ENCODE measurements at regions not wholly inside any gene's neighbourhood (a gene's known extent, or its start where the extent isn't known, plus 50 kb on each side); places are given as distances from the start of the nearest gene placed in this dataset.

GRCh38 chr2:223414646-223415045 lies 187.5 kb downstream of the SCG2 start:
- Histone ChIP-seq H3K27me3 (ENCODE audit: insufficient read depth, low read depth, severe bottlenecking) (no peaks in the 10 kb centered on the region), H3K36me3 (no peaks in the 10 kb centered on the region), H3K9me3 (ENCODE audit: severe bottlenecking) (no peaks in the 10 kb centered on the region), H3K27ac (no peak overlapping the region), H3K4me3 (ENCODE audit: low read depth, low read length) (no peak overlapping the region)
- DNase-seq = no peak
- TF ChIP-seq CTCF (IDR thresholded peaks at IDR 0.05; ENCODE audit: low read depth, low read length) = no peak

GRCh38 chr2:223415071-223415470 lies 187.1 kb downstream of the SCG2 start:
- TF ChIP-seq CTCF (IDR thresholded peaks at IDR 0.05; ENCODE audit: low read depth, low read length) = no peak
- no peak overlapping the region for H3K27ac ChIP-seq
- H3K36me3 ChIP-seq = no peaks in the 10 kb centered on the region
- H3K9me3 ChIP-seq (ENCODE audit: severe bottlenecking) = no peaks in the 10 kb centered on the region
- H3K4me3 ChIP-seq (ENCODE audit: low read depth, low read length) = no peak overlapping the region
- no peak for DNase-seq
- no peaks in the 10 kb centered on the region for H3K27me3 ChIP-seq (ENCODE audit: insufficient read depth, low read depth, severe bottlenecking)

- H3K4me3 ChIP-seq (ENCODE audit: low read depth, low read length) = no peak overlapping the region
- no peak for TF ChIP-seq CTCF (IDR thresholded peaks at IDR 0.05; ENCODE audit: low read depth, low read length)
- no peak for DNase-seq
- H3K36me3 ChIP-seq = no peaks in the 10 kb centered on the region
- H3K27ac ChIP-seq = no peak overlapping the region
- H3K27me3 ChIP-seq (ENCODE audit: insufficient read depth, low read depth, severe bottlenecking) = no peaks in the 10 kb centered on the region
- H3K9me3 ChIP-seq (ENCODE audit: severe bottlenecking) = no peaks in the 10 kb centered on the region
Measured at GRCh38 chr2:223416815-223417610, 185.1 kb downstream of the SCG2 start.

GRCh38 chr2:223418131-223418530 lies 184.0 kb downstream of the SCG2 start:
- Histone ChIP-seq H3K27ac (no peak overlapping the region), H3K4me3 (ENCODE audit: low read depth, low read length) (no peak overlapping the region), H3K27me3 (ENCODE audit: insufficient read depth, low read depth, severe bottlenecking) (no peaks in the 10 kb centered on the region), H3K36me3 (no peaks in the 10 kb centered on the region), H3K9me3 (ENCODE audit: severe bottlenecking) (no peaks in the 10 kb centered on the region)
- no peak for TF ChIP-seq CTCF (IDR thresholded peaks at IDR 0.05; ENCODE audit: low read depth, low read length)
- no peak for DNase-seq

GRCh38 chr2:223418604-223419199 lies 183.5 kb downstream of the SCG2 start:
- no peak for DNase-seq
- TF ChIP-seq CTCF (IDR thresholded peaks at IDR 0.05; ENCODE audit: low read depth, low read length) = no peak
- Histone ChIP-seq H3K27ac (no peak overlapping the region), H3K9me3 (ENCODE audit: severe bottlenecking) (no peaks in the 10 kb centered on the region), H3K27me3 (ENCODE audit: insufficient read depth, low read depth, severe bottlenecking) (no peaks in the 10 kb centered on the region), H3K36me3 (no peaks in the 10 kb centered on the region), H3K4me3 (ENCODE audit: low read depth, low read length) (no peak overlapping the region)
